Pancreas (tissue), 10 donors: ENCODE measurements at regions not wholly inside any gene's neighbourhood (a gene's known extent, or its start where the extent isn't known, plus 50 kb on each side); places are given as distances from the start of the nearest gene placed in this dataset.

Source experiments
- ATAC-seq, 4 donors: fragments of 200-7000 bp; cut with Tn5 transposase; one replicate each; pipeline versions ENCODE4 v1.8.0 to v1.9.1; 2020; ENCODE audit warnings: mild to moderate bottlenecking in 4 of 4, moderate library complexity in 4 of 4
- DNase-seq, 6 donors: peaks; one replicate each; pipeline ENCODE4 v3.0.0-alpha.2; 2020
- FAIRE-seq: peaks from 2 replicates; lab custom pipeline; 2012; peaks lifted over from hg19 to GRCh38; lab: Jason Lieb, UNC
- H3K27ac ChIP-seq, 4 donors: fragments of 200-600 bp; sonication (generic); 1 replicate in 3 of 4; 2 replicates in 1 of 4; pipeline versions ENCODE4 v1.5.0 to v1.8.0; 2020
- H3K27me3 ChIP-seq, 4 donors: fragments of 200-600 bp; one replicate each; pipeline ENCODE4 v1.8.0; 2021
- H3K36me3 ChIP-seq, 3 donors: fragments of 200-600 bp; sonication (generic) in 1 of 3; one replicate each; pipeline versions ENCODE4 v1.5.0 to v1.8.0; 2020 to 2021
- H3K4me1 ChIP-seq, 3 donors: fragments of 200-600 bp; one replicate each; pipeline ENCODE4 v1.8.0; 2021
- H3K4me3 ChIP-seq, 4 donors: fragments of 200-600 bp; sonication (generic) in 2 of 4; one replicate each; pipeline versions ENCODE4 v1.5.0 to v1.8.0; 2020 to 2021
- H3K9me3 ChIP-seq, 4 donors: fragments of 200-600 bp; one replicate each; pipeline ENCODE4 v1.8.0; 2021
- WGBS, 2 donors: extraction: QIAGEN DNeasy Blood & Tissue Kit; methylation state at CpG; one replicate each; pipeline ENCODE4 v1.1.7; 2013; 5-methylcytosine and 5-hydroxymethylcytosine counted together
- intact Hi-C, 3 donors: fragments of 100-400 bp; cut with DNase I; formaldehyde crosslinking; loops; one replicate each; pipeline versions ENCODE4 v1.11.1 to v1.14.2; 2022
- TF ChIP-seq, protein P1 (sequence below), 4 donors: fragments of 200-600 bp; sonication (generic) in 3 of 4; IDR thresholded peaks; one replicate each; pipeline versions ENCODE4 v1.5.0 to v1.8.0; 2021; ENCODE audit warnings: antibody characterized with exemption in 4 of 4
- donor health status: healthy with polysubstance abuse.
- donor health status: DM: no; HTN: no; CAD: no; lungs with moderate emphysema.
- donor health status: DM: no; HTN: no; CAD: no.
- donor health status: control.
- donor health status: control.
- donor health status: Bipolar disorder and iron deficiency.
- donor health status: DM: yes; HTN: yes; CAD: no.
- donor health status: DM: no; HTN: no; CAD: no.
- donor health status: DM: no; HTN: no; CAD: no.
- donor health status: DM: yes; HTN: yes; CAD: no.

DNA sequence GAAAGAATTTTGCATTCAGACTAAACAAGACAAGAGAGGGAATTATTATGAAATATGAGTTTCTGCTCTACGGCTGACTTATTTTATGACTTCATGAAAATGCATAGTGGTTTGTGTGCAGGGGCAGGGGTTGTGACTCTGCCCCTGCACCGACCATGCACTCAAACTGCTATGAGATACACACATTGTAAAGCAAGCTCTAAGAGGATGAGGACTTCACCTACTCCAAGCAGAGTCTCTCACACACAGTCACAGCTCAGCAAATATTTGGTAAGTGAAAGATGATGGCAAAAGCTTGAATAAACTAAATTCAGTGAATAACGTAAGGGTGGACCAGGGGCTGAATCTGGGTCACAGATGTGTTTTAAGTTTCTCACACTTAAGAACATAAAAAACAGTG, 542.9 kb downstream of the PRELID2 start:
- intact Hi-C loops: no loop called here
- no peak for ATAC-seq

DNA sequence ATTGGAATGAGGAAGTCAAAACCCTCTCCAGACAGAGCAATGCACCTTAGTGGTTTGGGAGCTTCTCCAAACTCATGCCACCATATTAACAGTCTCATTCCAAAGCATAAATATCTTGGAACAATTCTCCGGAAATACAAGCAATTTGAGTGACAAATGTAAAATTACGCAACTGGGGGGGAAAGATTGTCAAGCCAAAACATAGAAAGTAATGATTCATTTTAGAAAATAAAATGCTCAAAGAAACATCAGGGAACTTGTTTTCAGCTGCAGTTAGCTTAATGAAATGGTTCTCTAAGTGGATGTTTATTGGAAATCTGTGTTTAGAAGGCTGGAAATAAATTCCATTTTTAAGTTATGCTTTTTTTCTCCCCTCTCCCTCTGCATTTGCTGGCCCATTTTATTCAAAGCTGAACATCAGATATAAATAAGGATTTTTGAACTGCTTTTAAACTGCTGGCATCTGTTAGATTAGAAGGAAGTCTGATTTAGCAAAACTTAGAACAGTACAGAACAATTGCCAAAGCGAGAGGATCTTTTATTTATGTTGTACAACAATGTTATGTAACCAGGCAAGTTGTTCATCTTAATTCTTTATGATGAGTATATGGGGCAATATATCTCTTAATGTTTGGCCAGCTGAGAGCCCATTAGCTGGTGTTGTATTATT, 551.9 kb downstream of the PRELID2 start:
- ATAC-seq: no peak
- Histone ChIP-seq H3K27ac (no peak overlapping the region), H3K4me3 (no peak overlapping the region), H3K36me3 (no peaks in the 10 kb centered on the region), H3K4me1 (no peaks in the 10 kb centered on the region), H3K9me3 (no peaks in the 10 kb centered on the region), H3K27me3 (no peaks in the 10 kb centered on the region)
- FAIRE-seq: no peak
- no peak for DNase-seq
- intact Hi-C loops: no loop called here
- WGBS, 2 donors: 67% methylated on average over 3 of the region's 3 CpGs
- TF ChIP-seq, protein P1, sequence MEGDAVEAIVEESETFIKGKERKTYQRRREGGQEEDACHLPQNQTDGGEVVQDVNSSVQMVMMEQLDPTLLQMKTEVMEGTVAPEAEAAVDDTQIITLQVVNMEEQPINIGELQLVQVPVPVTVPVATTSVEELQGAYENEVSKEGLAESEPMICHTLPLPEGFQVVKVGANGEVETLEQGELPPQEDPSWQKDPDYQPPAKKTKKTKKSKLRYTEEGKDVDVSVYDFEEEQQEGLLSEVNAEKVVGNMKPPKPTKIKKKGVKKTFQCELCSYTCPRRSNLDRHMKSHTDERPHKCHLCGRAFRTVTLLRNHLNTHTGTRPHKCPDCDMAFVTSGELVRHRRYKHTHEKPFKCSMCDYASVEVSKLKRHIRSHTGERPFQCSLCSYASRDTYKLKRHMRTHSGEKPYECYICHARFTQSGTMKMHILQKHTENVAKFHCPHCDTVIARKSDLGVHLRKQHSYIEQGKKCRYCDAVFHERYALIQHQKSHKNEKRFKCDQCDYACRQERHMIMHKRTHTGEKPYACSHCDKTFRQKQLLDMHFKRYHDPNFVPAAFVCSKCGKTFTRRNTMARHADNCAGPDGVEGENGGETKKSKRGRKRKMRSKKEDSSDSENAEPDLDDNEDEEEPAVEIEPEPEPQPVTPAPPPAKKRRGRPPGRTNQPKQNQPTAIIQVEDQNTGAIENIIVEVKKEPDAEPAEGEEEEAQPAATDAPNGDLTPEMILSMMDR (IDR thresholded peaks at IDR 0.05): no peak

More for the DNA sequence above, 542.9 kb downstream of the PRELID2 start:
- 48 to 60% methylated on average over 3 of the region's 3 CpGs for WGBS, 2 donors
- TF ChIP-seq, protein P1 (IDR thresholded peaks at IDR 0.05): no peak
- no peaks in the 10 kb centered on the region for H3K27me3 ChIP-seq
- H3K4me1 ChIP-seq: no peaks in the 10 kb centered on the region
- DNase-seq: no peak
- H3K9me3 ChIP-seq: no peaks in the 10 kb centered on the region
- H3K36me3 ChIP-seq: no peaks in the 10 kb centered on the region
- no peak for FAIRE-seq
- H3K27ac ChIP-seq: no peak overlapping the region
- no peak overlapping the region for H3K4me3 ChIP-seq

DNA sequence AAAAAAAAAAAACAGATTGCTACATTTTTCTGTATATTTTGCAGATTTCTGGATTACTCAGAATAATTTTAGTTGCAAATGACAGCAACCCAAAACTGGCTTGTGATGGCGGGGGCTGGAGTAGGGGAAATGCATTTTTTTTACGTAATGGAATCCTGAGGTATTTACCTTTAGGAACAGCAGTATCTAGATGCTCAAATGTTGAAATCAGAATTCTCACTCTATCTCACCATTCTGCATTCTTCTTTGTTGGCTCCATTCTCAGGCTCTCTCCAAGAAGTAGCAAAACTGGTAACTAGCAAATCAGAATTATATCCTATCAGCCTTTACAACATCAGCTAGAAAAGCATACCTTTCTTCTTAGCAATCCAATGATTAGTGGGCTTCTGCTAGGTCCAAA, 554.3 kb downstream of the PRELID2 start:
- WGBS, 2 donors: 92 to 94% methylated on average over 2 of the region's 2 CpGs
- H3K36me3 ChIP-seq: no peaks in the 10 kb centered on the region
- TF ChIP-seq, protein P1 (IDR thresholded peaks at IDR 0.05): no peak
- ATAC-seq (no peak), DNase-seq (no peak), FAIRE-seq (no peak)
- intact Hi-C loops: no loop called here
- H3K27ac ChIP-seq: no peak overlapping the region
- H3K4me1 ChIP-seq: no peaks in the 10 kb centered on the region
- H3K4me3 ChIP-seq: no peak overlapping the region
- no peaks in the 10 kb centered on the region for H3K9me3 ChIP-seq
- no peaks in the 10 kb centered on the region for H3K27me3 ChIP-seq

DNA sequence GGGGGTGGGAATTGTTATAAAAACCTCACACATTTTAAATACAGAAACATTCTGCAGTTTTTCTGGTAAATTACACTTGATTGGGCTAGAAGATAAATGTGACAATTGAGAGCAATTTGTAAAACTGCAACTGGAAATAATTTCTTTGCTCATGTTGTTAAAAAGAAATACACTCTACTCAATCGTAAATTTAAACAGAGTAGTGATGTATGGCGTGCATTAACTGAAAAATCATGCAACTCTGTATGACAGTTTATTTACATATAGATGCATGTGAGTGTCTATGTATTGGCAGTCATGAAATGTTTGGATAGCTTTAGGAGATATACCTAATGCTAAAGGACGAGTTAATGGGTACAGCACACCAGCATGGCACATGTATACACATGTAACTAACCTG, 554.9 kb downstream of the PRELID2 start:
- Histone ChIP-seq H3K27ac (no peak overlapping the region), H3K4me3 (no peak overlapping the region), H3K9me3 (no peaks in the 10 kb centered on the region), H3K27me3 (no peaks in the 10 kb centered on the region), H3K36me3 (no peaks in the 10 kb centered on the region), H3K4me1 (no peaks in the 10 kb centered on the region)
- FAIRE-seq: no peak
- no peak for DNase-seq
- TF ChIP-seq, protein P1 (IDR thresholded peaks at IDR 0.05): no peak
- 77 to 80% methylated on average over 3 of the region's 3 CpGs for WGBS, 2 donors
- no peak for ATAC-seq
- intact Hi-C loops: no loop called here

DNA sequence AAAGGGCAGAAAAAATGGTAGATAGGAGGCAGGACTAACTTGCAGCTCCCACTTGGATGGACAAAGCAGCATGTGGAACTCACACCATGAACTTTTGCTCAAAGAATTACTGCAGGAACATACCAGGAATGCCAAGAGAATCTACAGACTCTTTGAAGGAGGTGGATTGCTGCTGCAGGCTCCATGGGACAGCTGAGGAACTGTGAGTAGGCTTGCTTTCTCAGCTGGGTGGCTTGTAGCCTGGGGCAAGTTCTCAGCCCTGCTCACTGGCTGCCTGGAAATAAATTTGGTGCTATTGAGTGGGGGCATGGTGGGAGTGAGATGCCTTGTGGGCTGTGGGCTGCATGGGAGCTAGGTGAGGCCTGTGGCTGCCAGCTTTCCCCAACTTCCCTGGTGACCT, 574.5 kb downstream of the PRELID2 start:
- Histone ChIP-seq H3K36me3 (no peaks in the 10 kb centered on the region), H3K27ac (no peak overlapping the region), H3K9me3 (no peaks in the 10 kb centered on the region), H3K4me3 (no peak overlapping the region), H3K27me3 (no peaks in the 10 kb centered on the region), H3K4me1 (no peaks in the 10 kb centered on the region)
- ATAC-seq (no peak), DNase-seq (no peak), FAIRE-seq (no peak)
- TF ChIP-seq, protein P1 (IDR thresholded peaks at IDR 0.05): no peak
- intact Hi-C loops: no loop called here
